Breast epithelium (tissue), 3 donors: ENCODE measurements at regions not wholly inside any gene's neighbourhood (a gene's known extent, or its start where the extent isn't known, plus 50 kb on each side); places are given as distances from the start of the nearest gene placed in this dataset.

Experiments used
- POLR2AphosphoS5 ChIP-seq, 3 donors: sonication (generic); formaldehyde crosslinking; IDR thresholded peaks; one replicate each; pipeline ENCODE4 v1.6.1; 2017; ENCODE audit warnings: antibody characterized with exemption in 3 of 3
- TF ChIP-seq, protein P1 (sequence below), 3 donors: fragments of 450-650 bp; IDR thresholded peaks; one replicate each; pipeline ENCODE4 v1.5.1; 2016 to 2017; ENCODE audit warnings: antibody characterized with exemption in 3 of 3, mild to moderate bottlenecking in 3 of 3, moderate library complexity in 3 of 3

DNA sequence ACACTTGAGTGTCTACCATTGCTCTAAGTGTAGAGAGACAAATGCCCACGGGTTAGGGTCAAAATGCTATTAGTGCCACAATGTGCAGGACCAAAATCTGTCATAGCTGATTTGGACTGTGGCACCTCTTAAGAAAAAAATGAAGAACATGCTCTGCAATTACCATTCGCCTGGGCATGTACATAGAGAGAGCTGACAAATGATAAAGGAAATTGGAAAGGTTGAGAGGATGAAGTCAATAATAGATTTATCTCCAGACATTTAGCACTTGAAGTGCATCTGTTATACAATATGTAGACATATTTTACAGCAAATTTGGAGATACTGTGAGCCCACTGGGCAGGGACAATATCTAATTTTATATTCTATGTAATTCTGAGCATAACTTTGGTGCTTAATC is 804.4 kb downstream of the SATB2 start:
- TF ChIP-seq, protein P1, sequence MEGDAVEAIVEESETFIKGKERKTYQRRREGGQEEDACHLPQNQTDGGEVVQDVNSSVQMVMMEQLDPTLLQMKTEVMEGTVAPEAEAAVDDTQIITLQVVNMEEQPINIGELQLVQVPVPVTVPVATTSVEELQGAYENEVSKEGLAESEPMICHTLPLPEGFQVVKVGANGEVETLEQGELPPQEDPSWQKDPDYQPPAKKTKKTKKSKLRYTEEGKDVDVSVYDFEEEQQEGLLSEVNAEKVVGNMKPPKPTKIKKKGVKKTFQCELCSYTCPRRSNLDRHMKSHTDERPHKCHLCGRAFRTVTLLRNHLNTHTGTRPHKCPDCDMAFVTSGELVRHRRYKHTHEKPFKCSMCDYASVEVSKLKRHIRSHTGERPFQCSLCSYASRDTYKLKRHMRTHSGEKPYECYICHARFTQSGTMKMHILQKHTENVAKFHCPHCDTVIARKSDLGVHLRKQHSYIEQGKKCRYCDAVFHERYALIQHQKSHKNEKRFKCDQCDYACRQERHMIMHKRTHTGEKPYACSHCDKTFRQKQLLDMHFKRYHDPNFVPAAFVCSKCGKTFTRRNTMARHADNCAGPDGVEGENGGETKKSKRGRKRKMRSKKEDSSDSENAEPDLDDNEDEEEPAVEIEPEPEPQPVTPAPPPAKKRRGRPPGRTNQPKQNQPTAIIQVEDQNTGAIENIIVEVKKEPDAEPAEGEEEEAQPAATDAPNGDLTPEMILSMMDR (IDR thresholded peaks at IDR 0.05), result no peak
- no peak for TF ChIP-seq POLR2AphosphoS5 (IDR thresholded peaks at IDR 0.05)
